Hepatocyte (in vitro differentiated cells): ENCODE measurements at regions not wholly inside any gene's neighbourhood (a gene's known extent, or its start where the extent isn't known, plus 50 kb on each side); places are given as distances from the start of the nearest gene placed in this dataset.
"Not testable (repeated sequence)": the region's sequence is repeated elsewhere in the genome, so short reads cannot be mapped to it uniquely, and the experiment has no call there.

Source experiments
- DNase-seq: peaks from one replicate; pipeline ENCODE4 v3.0.0-alpha.2; 2016; ENCODE audit warnings: low spot score
- H2AFZ ChIP-seq: fragments of 200-600 bp; sonication (generic); 2 replicates; pipeline ENCODE4 v1.6.0; 2016; ENCODE audit warnings: antibody characterized with exemption, mild to moderate bottlenecking
- H3K27ac ChIP-seq: fragments of 200-600 bp; sonication (generic); 2 replicates; pipeline ENCODE4 v1.5.1; 2016; ENCODE audit warnings: mild to moderate bottlenecking
- H3K27me3 ChIP-seq: fragments of 200-600 bp; sonication (generic); 2 replicates; pipeline ENCODE4 v1.6.1; 2016
- H3K36me3 ChIP-seq: fragments of 200-600 bp; sonication (generic); replicated peaks from 2 replicates; pipeline ENCODE4 v1.5.1; 2016; ENCODE audit warnings: low read depth; ENCODE audit not compliant: insufficient read depth
- H3K4me1 ChIP-seq: fragments of 200-600 bp; sonication (generic); 2 replicates; pipeline ENCODE4 v1.5.1; 2016; ENCODE audit warnings: mild to moderate bottlenecking, moderate library complexity; ENCODE audit not compliant: insufficient read depth
- H3K4me2 ChIP-seq: fragments of 200-600 bp; sonication (generic); 2 replicates; pipeline ENCODE4 v1.6.0; 2016
- H3K4me3 ChIP-seq: fragments of 200-600 bp; sonication (generic); 2 replicates; pipeline ENCODE4 v1.5.1; 2016; ENCODE audit warnings: mild to moderate bottlenecking
- H3K79me2 ChIP-seq: fragments of 200-600 bp; sonication (generic); 2 replicates; pipeline ENCODE4 v1.6.0; 2017; ENCODE audit warnings: mild to moderate bottlenecking
- H3K9me2 ChIP-seq: fragments of 200-600 bp; sonication (generic); replicated peaks from 2 replicates; pipeline ENCODE4 v1.6.0; 2017; ENCODE audit warnings: mild to moderate bottlenecking; ENCODE audit not compliant: insufficient read depth
- H3K9me3 ChIP-seq: fragments of 200-600 bp; sonication (generic); 2 replicates; pipeline ENCODE4 v1.5.1; 2016; ENCODE audit warnings: low read depth, mild to moderate bottlenecking
- H4K20me1 ChIP-seq: fragments of 200-600 bp; sonication (generic); 2 replicates; pipeline ENCODE4 v1.6.0; 2016; ENCODE audit warnings: mild to moderate bottlenecking; ENCODE audit not compliant: insufficient read depth, poor library complexity, severe bottlenecking
- EZH2 ChIP-seq: fragments of 200-600 bp; sonication (generic); IDR thresholded peaks from 2 replicates; pipeline ENCODE4 v1.6.1; 2016; ENCODE audit warnings: antibody characterized with exemption, mild to moderate bottlenecking, borderline replicate concordance
- EZH2phosphoT487 ChIP-seq: fragments of 200-600 bp; sonication (generic); IDR thresholded peaks from one replicate; pipeline ENCODE4 v1.6.1; 2018; ENCODE audit warnings: antibody characterized with exemption, mild to moderate bottlenecking, low read depth, moderate library complexity; ENCODE audit not compliant: unreplicated experiment, severe bottlenecking
- WGBS: methylation state at CpG from one replicate; pipeline ENCODE4 v1.1.6; 2016; ENCODE audit warnings: low lambda C conversion rate; ENCODE audit errors: missing lambda C conversion rate; 5-methylcytosine and 5-hydroxymethylcytosine counted together
- TF ChIP-seq, protein P1 (sequence below): fragments of 200-600 bp; sonication (generic); IDR thresholded peaks from 2 replicates; pipeline ENCODE4 v1.5.1; 2016; ENCODE audit warnings: antibody characterized with exemption, mild to moderate bottlenecking; ENCODE audit not compliant: poor library complexity

DNA sequence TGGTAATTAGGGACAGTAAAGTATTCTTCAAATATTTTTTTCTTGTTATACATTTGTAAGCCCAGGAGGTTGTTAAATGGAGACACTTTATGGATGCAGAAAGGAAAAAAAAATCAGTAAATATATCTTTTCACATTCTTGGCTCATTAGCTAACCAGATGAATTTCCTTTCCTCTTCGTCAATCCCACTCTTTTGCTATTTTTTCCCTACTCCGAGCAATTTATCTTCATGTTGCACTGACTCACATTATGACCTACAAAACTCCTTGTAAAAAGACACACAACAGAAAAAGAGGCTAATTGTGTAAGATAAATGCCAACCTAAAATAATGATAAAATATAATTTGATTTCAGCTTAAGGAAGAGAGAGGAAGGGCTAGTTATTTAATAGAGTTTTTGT is 472.9 kb upstream of the ZNF337 start:
- Histone ChIP-seq H3K4me2 (no peak overlapping the region), H3K9me3 (no peaks in the 10 kb centered on the region), H4K20me1 (no peaks in the 10 kb centered on the region), H3K79me2 (no peaks in the 10 kb centered on the region), H3K4me1 (no peaks in the 10 kb centered on the region), H3K36me3 (no peaks in the 10 kb centered on the region), H3K4me3 (no peak overlapping the region), H3K27ac (no peak overlapping the region), H3K27me3 (no peaks in the 10 kb centered on the region), H2AFZ (no peak overlapping the region), H3K9me2 (no peaks in the 10 kb centered on the region)
- no peak for TF ChIP-seq EZH2
- TF ChIP-seq EZH2phosphoT487 = no peak
- TF ChIP-seq, protein P1, sequence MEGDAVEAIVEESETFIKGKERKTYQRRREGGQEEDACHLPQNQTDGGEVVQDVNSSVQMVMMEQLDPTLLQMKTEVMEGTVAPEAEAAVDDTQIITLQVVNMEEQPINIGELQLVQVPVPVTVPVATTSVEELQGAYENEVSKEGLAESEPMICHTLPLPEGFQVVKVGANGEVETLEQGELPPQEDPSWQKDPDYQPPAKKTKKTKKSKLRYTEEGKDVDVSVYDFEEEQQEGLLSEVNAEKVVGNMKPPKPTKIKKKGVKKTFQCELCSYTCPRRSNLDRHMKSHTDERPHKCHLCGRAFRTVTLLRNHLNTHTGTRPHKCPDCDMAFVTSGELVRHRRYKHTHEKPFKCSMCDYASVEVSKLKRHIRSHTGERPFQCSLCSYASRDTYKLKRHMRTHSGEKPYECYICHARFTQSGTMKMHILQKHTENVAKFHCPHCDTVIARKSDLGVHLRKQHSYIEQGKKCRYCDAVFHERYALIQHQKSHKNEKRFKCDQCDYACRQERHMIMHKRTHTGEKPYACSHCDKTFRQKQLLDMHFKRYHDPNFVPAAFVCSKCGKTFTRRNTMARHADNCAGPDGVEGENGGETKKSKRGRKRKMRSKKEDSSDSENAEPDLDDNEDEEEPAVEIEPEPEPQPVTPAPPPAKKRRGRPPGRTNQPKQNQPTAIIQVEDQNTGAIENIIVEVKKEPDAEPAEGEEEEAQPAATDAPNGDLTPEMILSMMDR = no peak
- WGBS = 71% methylated on average over 2 of the region's 2 CpGs
- DNase-seq = no peak

DNA sequence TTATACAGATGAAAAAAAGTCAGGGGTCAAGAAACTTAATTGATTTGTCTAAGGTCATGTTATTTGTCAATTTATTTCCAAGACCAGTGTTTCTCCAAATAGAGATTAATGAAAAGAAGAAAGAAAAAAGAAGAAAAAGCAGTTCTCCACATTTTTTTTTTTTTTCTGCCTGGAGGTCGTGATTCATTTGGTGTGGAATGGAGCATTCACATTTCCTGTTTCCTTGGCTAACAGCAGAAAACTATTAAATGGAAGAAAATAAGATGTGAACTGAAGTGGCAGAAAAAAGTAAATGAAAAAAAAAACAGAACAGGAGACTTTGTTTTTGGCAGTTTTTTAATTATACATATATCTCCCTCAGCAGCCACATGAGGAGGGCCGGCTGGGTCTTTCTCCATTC is 470.8 kb upstream of the ZNF337 start:
- Histone ChIP-seq H3K79me2 (no peaks in the 10 kb centered on the region), H4K20me1 (no peaks in the 10 kb centered on the region), H3K9me3 (no peaks in the 10 kb centered on the region), H3K9me2 (no peaks in the 10 kb centered on the region), H3K27me3 (no peaks in the 10 kb centered on the region), H3K4me3 (no peak overlapping the region), H3K27ac (no peak overlapping the region), H2AFZ (no peak overlapping the region), H3K36me3 (no peaks in the 10 kb centered on the region), H3K4me1 (no peaks in the 10 kb centered on the region), H3K4me2 (no peak overlapping the region)
- WGBS = 61% methylated on average over 2 of the region's 2 CpGs
- no peak for DNase-seq
- TF ChIP-seq, protein P1 = no peak
- TF ChIP-seq EZH2phosphoT487 (no peak), EZH2 (no peak)

DNA sequence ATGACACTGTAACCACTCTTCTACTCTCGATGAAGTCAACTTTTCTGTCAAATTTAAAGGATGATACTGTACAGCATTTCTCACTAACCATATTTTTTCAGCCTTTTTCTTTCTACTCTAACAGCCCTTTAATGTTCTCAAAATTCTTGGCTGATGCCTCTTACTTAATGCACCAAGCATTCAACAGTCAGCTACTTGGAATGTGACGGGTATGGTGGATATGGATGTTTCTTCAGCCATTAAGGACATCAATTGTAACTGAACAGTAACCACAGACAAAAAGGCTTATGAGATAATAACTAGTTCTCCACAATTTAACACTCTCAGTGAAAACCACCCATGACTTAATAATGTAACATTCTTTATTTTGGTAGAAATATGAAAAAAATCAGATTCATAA is 467.2 kb upstream of the ZNF337 start:
- Histone ChIP-seq H3K9me3 (no peaks in the 10 kb centered on the region), H3K9me2 (no peaks in the 10 kb centered on the region), H3K4me3 (no peak overlapping the region), H3K79me2 (no peaks in the 10 kb centered on the region), H3K4me1 (no peaks in the 10 kb centered on the region), H2AFZ (no peak overlapping the region), H3K27ac (no peak overlapping the region), H3K36me3 (no peaks in the 10 kb centered on the region), H4K20me1 (no peaks in the 10 kb centered on the region), H3K27me3 (no peaks in the 10 kb centered on the region), H3K4me2 (no peak overlapping the region)
- peak; percentile 10 for DNase-seq
- TF ChIP-seq, protein P1 = no peak
- TF ChIP-seq EZH2 = no peak
- no peak for TF ChIP-seq EZH2phosphoT487
- 57% methylated on average over 2 of the region's 2 CpGs for WGBS

DNA sequence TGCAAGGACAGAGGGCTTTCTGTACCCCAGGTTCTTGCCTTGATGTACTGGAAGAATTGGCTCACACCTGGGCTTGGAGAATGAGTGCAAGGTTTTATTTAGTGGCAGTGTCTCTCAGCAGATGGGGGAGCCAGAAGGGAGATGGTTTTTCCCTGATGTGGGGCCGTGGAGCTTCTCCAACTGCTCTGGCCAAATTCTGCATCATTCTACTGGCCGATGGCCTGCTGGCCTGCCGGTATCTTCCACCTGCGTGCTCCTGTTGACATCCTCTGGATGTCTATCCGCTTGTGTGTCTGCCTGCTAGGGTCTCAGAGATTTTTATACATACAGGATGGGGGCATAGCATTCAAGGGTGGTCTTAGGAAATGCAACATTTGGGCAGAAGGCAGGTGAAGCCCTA is 466.5 kb upstream of the ZNF337 start:
- H3K36me3 ChIP-seq, H3K4me2 ChIP-seq, H3K9me2 ChIP-seq, H4K20me1 ChIP-seq, H3K27me3 ChIP-seq, DNase-seq, H3K27ac ChIP-seq, H2AFZ ChIP-seq, H3K4me3 ChIP-seq, H3K9me3 ChIP-seq, H3K79me2 ChIP-seq, H3K4me1 ChIP-seq: not testable (repeated sequence)
- WGBS = 90% methylated on average over 5 of the region's 5 CpGs

DNA sequence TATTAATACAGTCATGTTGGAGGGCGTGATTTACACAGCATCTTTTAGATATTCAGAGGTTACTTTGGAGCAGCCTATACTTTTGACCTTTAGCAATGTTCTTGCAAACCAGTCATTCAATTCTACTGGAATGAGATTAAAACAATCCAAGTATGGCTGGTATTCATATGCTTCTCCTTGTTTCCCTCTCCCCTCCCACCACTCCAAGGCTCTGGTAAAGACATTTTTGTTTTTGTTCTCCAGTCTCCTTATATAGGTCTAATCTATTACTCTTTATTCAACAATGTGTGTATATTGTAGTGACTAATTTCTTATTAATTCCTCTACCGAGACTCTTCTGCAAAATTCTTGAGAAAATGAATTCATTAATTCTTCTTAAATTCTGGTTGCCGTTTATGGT is 465.1 kb upstream of the ZNF337 start:
- H2AFZ ChIP-seq, H3K9me2 ChIP-seq, DNase-seq, H3K4me2 ChIP-seq, H3K4me3 ChIP-seq, H3K79me2 ChIP-seq, H4K20me1 ChIP-seq, H3K36me3 ChIP-seq, H3K9me3 ChIP-seq, H3K27ac ChIP-seq, H3K4me1 ChIP-seq, H3K27me3 ChIP-seq: not testable (repeated sequence)
- WGBS = 81% methylated on average over 3 of the region's 3 CpGs

DNA sequence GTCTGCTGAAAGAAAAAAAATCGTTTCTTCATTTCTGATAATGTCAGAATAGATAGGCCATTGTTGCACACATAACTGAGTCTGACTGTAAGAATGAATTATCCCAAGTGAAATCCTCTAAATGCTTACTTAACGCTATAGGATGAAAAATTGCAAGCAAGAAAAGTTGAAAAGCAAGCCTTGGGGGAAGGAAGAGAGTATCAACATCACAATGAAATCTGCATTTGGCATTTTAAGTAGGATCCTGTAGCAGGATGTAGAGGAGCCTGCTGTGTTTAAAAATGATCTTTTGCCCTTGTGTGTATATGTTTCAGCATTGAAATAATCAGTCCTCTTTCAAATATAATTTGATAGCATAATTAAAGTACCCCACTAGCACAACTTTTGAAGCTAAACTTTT is 464.3 kb upstream of the ZNF337 start:
- not testable (repeated sequence) for H4K20me1 ChIP-seq, H3K4me2 ChIP-seq, H2AFZ ChIP-seq, H3K27ac ChIP-seq, H3K9me3 ChIP-seq, H3K9me2 ChIP-seq, H3K79me2 ChIP-seq, H3K27me3 ChIP-seq, H3K4me1 ChIP-seq, H3K36me3 ChIP-seq, DNase-seq, H3K4me3 ChIP-seq
- WGBS = 12% methylated on average over 2 of the region's 2 CpGs
